K562 (cell line): ENCODE measurements at regions not wholly inside any gene's neighbourhood (a gene's known extent, or its start where the extent isn't known, plus 50 kb on each side); places are given as distances from the start of the nearest gene placed in this dataset.

Experiments used
- ATAC-seq: fragments of 200-7000 bp; cut with Tn5 transposase; 3 replicates; pipeline ENCODE4 v1.9.1; 2020; ENCODE audit warnings: moderate library complexity
- BruUV-seq: library from RNA; stranded (reverse); fragments of 400-500 nt; replicated peaks from 2 replicates; lab custom pipeline; 2021; lab: Mats Ljungman, UMichigan
- CTCF ChIA-PET: fragments of 300-600 bp; formaldehyde crosslinking; extraction: SDS; loops from one replicate; lab custom pipeline; 2021; ENCODE audit warnings: low intra/inter-chr PET ratio; lab: Yijun Ruan, JAX
- POLR2A ChIA-PET: fragments of 300-600, 350-650 bp; sonication (Branson Sonifier 250); formaldehyde crosslinking; extraction: SDS; loops from one replicate; lab custom pipeline; 2021; ENCODE audit warnings: antibody characterized with exemption, inconsistent platforms; lab: Yijun Ruan, JAX
- DNase-seq, 4 experiments: peaks; one replicate each; pipeline versions ENCODE4 v3.0.0 to v3.0.0-alpha.2; 2011 to 2018; ENCODE audit warnings: low spot score in 3 of 4, mixed read lengths in 3 of 4; ENCODE audit errors: extremely low read depth in 1 of 4
- FAIRE-seq: peaks from 2 replicates; lab custom pipeline; 2011; peaks lifted over from hg19 to GRCh38; lab: Jason Lieb, UNC
- H2AFZ ChIP-seq: 2 replicates; pipeline ENCODE4 v1.6.0; 2011; ENCODE audit warnings: low read depth, low read length, control low read depth, inconsistent platforms
- H3K27ac ChIP-seq: fragments of 200-600 bp; 3 replicates; pipeline ENCODE4 v1.8.0; 2011; ENCODE audit warnings: low read depth, mild to moderate bottlenecking, control low read depth, inconsistent platforms, low read length, moderate library complexity, mixed read lengths; ENCODE audit errors: extremely low read depth
- H3K27me3 ChIP-seq, 2 experiments: fragments of 300-600 bp in 1 of 2; 2 replicates in 1 of 2; 3 replicates in 1 of 2; pipeline versions ENCODE4 v1.6.0 to v1.8.0; 2011; ENCODE audit warnings: inconsistent platforms in 2 of 2, low read length in 2 of 2, mild to moderate bottlenecking in 1 of 2, mixed read lengths in 1 of 2, moderate library complexity in 1 of 2; ENCODE audit not compliant: control insufficient read depth in 2 of 2, insufficient read depth in 2 of 2
- H3K36me3 ChIP-seq: fragments of 300-600 bp; 3 replicates; pipeline ENCODE4 v1.8.0; 2011; ENCODE audit warnings: mild to moderate bottlenecking, low read length, inconsistent platforms; ENCODE audit not compliant: control insufficient read depth, insufficient read depth
- H3K4me1 ChIP-seq, 2 experiments: fragments of 200-600 bp in 1 of 2; replicated peaks in 1 of 2; 2 replicates in 1 of 2; 3 replicates in 1 of 2; pipeline versions ENCODE4 v1.5.1 to v1.8.0; 2011; ENCODE audit warnings: inconsistent platforms in 2 of 2, low read length in 2 of 2, mild to moderate bottlenecking in 1 of 2, mixed read lengths in 1 of 2, moderate library complexity in 1 of 2; ENCODE audit not compliant: control insufficient read depth in 2 of 2, insufficient read depth in 2 of 2
- H3K4me2 ChIP-seq: 2 replicates; pipeline ENCODE4 v1.6.1; 2011; ENCODE audit warnings: low read length, control low read depth, inconsistent platforms, mixed read lengths; ENCODE audit not compliant: insufficient read depth
- H3K4me3 ChIP-seq: fragments of 200-600 bp; sonication (generic), shearing (Covaris generic); 2 replicates; pipeline ENCODE4 v1.5.1; 2016; ENCODE audit warnings: control low read depth, inconsistent platforms
- H3K79me2 ChIP-seq: fragments of 200-600 bp; 3 replicates; pipeline ENCODE4 v1.8.0; 2011; ENCODE audit warnings: low read length, inconsistent platforms; ENCODE audit not compliant: control insufficient read depth, insufficient read depth
- H3K9ac ChIP-seq, 2 experiments: 2 replicates each; pipeline versions ENCODE4 v1.6.0 to v1.6.1; 2011; ENCODE audit warnings: low read depth in 2 of 2, low read length in 2 of 2, control low read depth in 1 of 2, inconsistent platforms in 1 of 2, mild to moderate bottlenecking in 1 of 2, mixed read lengths in 1 of 2; ENCODE audit not compliant: insufficient read depth in 1 of 2
- H3K9me1 ChIP-seq: one replicate; pipeline ENCODE4 v1.6.0; 2011; ENCODE audit warnings: inconsistent platforms, mild to moderate bottlenecking, low read length, moderate library complexity; ENCODE audit not compliant: control insufficient read depth, insufficient read depth
- H3K9me3 ChIP-seq: replicated peaks from 2 replicates; pipeline ENCODE4 v1.5.1; 2011; ENCODE audit warnings: low read depth, low read length, inconsistent platforms; ENCODE audit not compliant: control insufficient read depth, insufficient read depth
- H4K20me1 ChIP-seq: replicated peaks from 2 replicates; pipeline ENCODE4 v1.6.1; 2011; ENCODE audit warnings: low read length, inconsistent platforms, mixed read lengths; ENCODE audit not compliant: control insufficient read depth, insufficient read depth
- DEAF1 ChIP-seq: fragments of 450-650 bp; formaldehyde crosslinking; IDR thresholded peaks from 2 replicates; pipeline ENCODE4 v1.4.0; 2020; ENCODE audit warnings: mild to moderate bottlenecking, moderate library complexity
- EP300 ChIP-seq: IDR thresholded peaks from 2 replicates; pipeline ENCODE4 v1.6.1; 2012; ENCODE audit warnings: low read length, improper control_type of control experiment
- TEAD1 ChIP-seq, 2 experiments: fragments of 450-650 bp in 1 of 2; sonication (generic) in 1 of 2; formaldehyde crosslinking; IDR thresholded peaks; 2 replicates each; pipeline versions ENCODE4 v1.4.0 to v1.8.0; 2020 to 2022; ENCODE audit warnings: mild to moderate bottlenecking in 2 of 2, missing genetic modification reagents in 1 of 2
- TEAD2 ChIP-seq: fragments of 450-650 bp; IDR thresholded peaks from 2 replicates; pipeline ENCODE4 v1.6.1; 2016; ENCODE audit warnings: missing genetic modification characterization, control low read depth, missing compliant biosample characterization
- TEAD4 ChIP-seq, 2 experiments: sonication (generic) in 1 of 2; formaldehyde crosslinking in 1 of 2; IDR thresholded peaks; 2 replicates each; pipeline versions ENCODE4 v1.6.1 to v1.8.0; 2012 to 2022; ENCODE audit warnings: borderline replicate concordance in 1 of 2, inconsistent platforms in 1 of 2, low read length in 1 of 2, mild to moderate bottlenecking in 1 of 2, missing genetic modification reagents in 1 of 2
- TFE3 ChIP-seq: fragments of 450-650 bp; formaldehyde crosslinking; IDR thresholded peaks from 2 replicates; pipeline ENCODE4 v1.4.0; 2020; ENCODE audit warnings: mild to moderate bottlenecking, mixed read lengths
- TRIM24 ChIP-seq, 2 experiments: fragments of 450-650 bp; IDR thresholded peaks; 2 replicates each; pipeline ENCODE4 v1.6.1; 2016
- VEZF1 ChIP-seq: fragments of 200-800 bp; sonication (Bioruptor generic); IDR thresholded peaks from 2 replicates; pipeline ENCODE4 v1.6.1; 2017; ENCODE audit warnings: missing genetic modification characterization, missing compliant biosample characterization
- ZNF184 ChIP-seq: sonication (generic); formaldehyde crosslinking; IDR thresholded peaks from 2 replicates; pipeline ENCODE4 v1.5.0; 2020; ENCODE audit warnings: missing genetic modification reagents
- WGBS: fragments of 100-300 bp; shearing (Covaris generic); methylation state at CpG from one replicate; pipeline ENCODE4 v1.1.6; 2016; ENCODE audit warnings: low coverage, mixed read lengths; ENCODE audit not compliant: insufficient coverage; ENCODE audit errors: missing lambda C conversion rate; 5-methylcytosine and 5-hydroxymethylcytosine counted together
- in situ Hi-C: fragments of 300-500 bp; cut with MboI; formaldehyde crosslinking; loops from 4 replicates; pipeline ENCODE4 v1.15.0; 2018; ENCODE audit warnings: inconsistent platforms, mixed read lengths
- intact Hi-C: fragments of 100-400 bp; cut with micrococcal nuclease; formaldehyde crosslinking; loops from 2 replicates; pipeline ENCODE4 v1.14.2; 2022

- in situ Hi-C loops: no loop called here
- TF ChIP-seq ZNF184 (CRISPR knock-in tag) (no peak), TRIM24 (IDR thresholded peaks at IDR 0.05) (no peak), EP300 (no peak), VEZF1 (CRISPR knock-in tag) (peak; percentile 59), TFE3 (no peak), TEAD1 (CRISPR knock-in tag; IDR thresholded peaks at IDR 0.05) (peak; percentile 93 to 97), TEAD4 (IDR thresholded peaks at IDR 0.05; ENCODE audit: low read length) (peak; percentile 75), TEAD4 (CRISPR knock-in tag; IDR thresholded peaks at IDR 0.05; ENCODE audit: borderline replicate concordance) (no peak), TEAD2 (tag) (peak; percentile 93), DEAF1 (CRISPR knock-in tag) (0 out of 2 replicates have a peak, but pooled peaks have one; percentile 31)
Observed at GRCh38 chr18:45384137-45384961, 230.9 kb upstream of the SLC14A2 start.

More at GRCh38 chr18:45384137-45384961, 230.9 kb upstream of the SLC14A2 start:
- Histone ChIP-seq H3K4me3 (no peak overlapping the region), H2AFZ (no peak overlapping the region), H4K20me1 (no peaks in the 10 kb centered on the region), H3K4me1 (no peaks in the 10 kb centered on the region), H3K79me2 (no peaks in the 10 kb centered on the region), H3K9me1 (no peaks in the 10 kb centered on the region), H3K9ac (no peak overlapping the region), H3K9me3 (no peaks in the 10 kb centered on the region), H3K27me3 (no peaks in the 10 kb centered on the region), H3K36me3 (no peaks in the 10 kb centered on the region), H3K27ac (no peak overlapping the region), H3K4me2 (no peak overlapping the region)
- DNase-seq: peak; percentile 54 to 65 (median 59)
- POLR2A ChIA-PET: interaction anchor here (0.6 kb wide), 1 partner anchor 859 kb away, joined by 4 read pairs; no protein-coding TSS in a partner anchor
- no TSS peak for BruUV-seq
- peak; percentile 88 for ATAC-seq
- CTCF ChIA-PET: interaction anchor here (1.1 to 1.2 kb wide), 2 partner anchors 101 to 109 kb away, joined by 3 to 4 read pairs; no protein-coding TSS in a partner anchor
- 0% methylated on average over 3 of the region's 4 CpGs for WGBS
- no peak for FAIRE-seq
- intact Hi-C loops: loop anchor here (10.0 kb wide), 1 partner anchor 1760 kb away; no protein-coding TSS in a partner anchor
